H1 (cell line): ENCODE measurements at regions not wholly inside any gene's neighbourhood (a gene's known extent, or its start where the extent isn't known, plus 50 kb on each side); places are given as distances from the start of the nearest gene placed in this dataset.

Experiments used
- CBX8 ChIP-seq: fragments of 300-800, 300-1000 bp; sonication (generic); IDR thresholded peaks from 2 replicates; pipeline ENCODE4 v1.7.1; 2016; ENCODE audit warnings: low read depth, low read length, borderline replicate concordance
- CEBPB ChIP-seq: IDR thresholded peaks from 2 replicates; pipeline ENCODE4 v1.6.1; 2012; ENCODE audit warnings: low read depth, low read length
- CHD7 ChIP-seq: fragments of 300-600 bp; sonication (generic); IDR thresholded peaks from 2 replicates; pipeline ENCODE4 v1.7.1; 2012; ENCODE audit warnings: low read length, moderate library complexity, mild to moderate bottlenecking, inconsistent platforms; ENCODE audit not compliant: insufficient replicate concordance
- E2F6 ChIP-seq: IDR thresholded peaks from 2 replicates; pipeline ENCODE4 v1.6.1; 2012; ENCODE audit warnings: inconsistent platforms
- PHF8 ChIP-seq: fragments of 200-600 bp; sonication (generic); conservative IDR thresholded peaks from 2 replicates; pipeline ENCODE4 v1.7.1; 2012; ENCODE audit warnings: low read depth, mild to moderate bottlenecking, inconsistent platforms, low read length, moderate library complexity
- RBBP5 ChIP-seq: IDR thresholded peaks from 2 replicates; pipeline ENCODE4 v1.7.1; 2012; ENCODE audit warnings: low read depth, mild to moderate bottlenecking, inconsistent platforms, low read length, moderate library complexity, borderline replicate concordance
- SP2 ChIP-seq: IDR thresholded peaks from 2 replicates; pipeline ENCODE4 v1.6.1; 2012; ENCODE audit warnings: mild to moderate bottlenecking, low read length, inconsistent platforms
- TAF1 ChIP-seq: IDR thresholded peaks from 2 replicates; pipeline ENCODE4 v1.6.1; 2011; ENCODE audit warnings: mild to moderate bottlenecking, low read depth, low read length
- TBP ChIP-seq: IDR thresholded peaks from 2 replicates; pipeline ENCODE4 v1.6.1; 2011; ENCODE audit warnings: low read depth, low read length, improper control_type of control experiment

GRCh38 chr4:133498149-133498548, 349.1 kb downstream of the PCDH10 start (continued):
- TF ChIP-seq CHD7 = no peak
- no peak for TF ChIP-seq SP2
- no peak for TF ChIP-seq TAF1
- TF ChIP-seq CBX8 = no peak
- no peak for TF ChIP-seq CEBPB
- TF ChIP-seq E2F6 = no peak
- TF ChIP-seq RBBP5 = no peak
- TF ChIP-seq PHF8 = no peak
- no peak for TF ChIP-seq TBP
- TF ChIP-seq, all 59 proteins: peak for 0
